ENCODE measurements at regions not wholly inside any gene's neighbourhood (a gene's known extent, or its start where the extent isn't known, plus 50 kb on each side); places are given as distances from the start of the nearest gene placed in this dataset.

- TF ChIP-seq CTCF (IDR thresholded peaks at IDR 0.05; ENCODE audit: low read depth, low read length, missing control alignments), result no peak
- no peak for DNase-seq (ENCODE audit: extremely low read depth, low read depth)
- no peak overlapping the region for H3K4me3 ChIP-seq (replicated peaks; ENCODE audit: low read depth, low read length)
Observed at GRCh38 chr10:9868499-9868898, 1149.2 kb upstream of the CELF2 start.

GRCh38 chr10:9869205-9869604, 1148.5 kb upstream of the CELF2 start:
- no peak for TF ChIP-seq CTCF (IDR thresholded peaks at IDR 0.05; ENCODE audit: low read depth, low read length, missing control alignments)
- DNase-seq (ENCODE audit: extremely low read depth, low read depth), result no peak
- no peak overlapping the region for H3K4me3 ChIP-seq (replicated peaks; ENCODE audit: low read depth, low read length)

DNA sequence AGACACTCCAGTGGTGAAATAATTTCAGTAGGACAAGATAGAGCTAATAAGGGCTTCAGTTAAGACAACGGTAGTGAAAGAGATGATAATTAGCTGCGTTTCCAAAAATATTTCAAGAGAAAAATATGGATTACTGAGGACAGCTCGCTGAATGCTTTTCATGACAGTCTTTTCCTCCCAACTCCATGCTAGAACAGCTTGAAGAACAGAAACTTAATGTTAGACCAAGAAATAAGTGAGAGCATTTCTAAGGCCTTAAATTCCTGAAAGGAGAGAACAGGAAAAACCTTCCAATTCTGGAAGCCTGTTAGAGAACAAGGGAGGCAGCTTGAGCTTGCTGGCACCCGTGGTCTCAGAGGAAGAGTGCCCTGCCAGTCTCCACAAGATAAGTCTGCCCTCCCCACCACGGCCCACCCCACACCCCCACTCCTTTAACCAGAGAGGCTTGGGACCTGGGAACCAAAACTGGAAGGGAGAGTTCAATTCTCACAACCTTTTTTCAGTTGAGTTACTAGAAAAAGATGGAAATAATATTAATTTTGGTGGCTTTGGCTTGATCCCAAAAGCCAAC, 1148.0 kb upstream of the CELF2 start:
- no peak overlapping the region for H3K4me3 ChIP-seq (replicated peaks; ENCODE audit: low read depth, low read length)
- TF ChIP-seq CTCF (IDR thresholded peaks at IDR 0.05; ENCODE audit: low read depth, low read length, missing control alignments), result no peak
- DNase-seq (ENCODE audit: extremely low read depth, low read depth), result no peak

- no peak for DNase-seq (ENCODE audit: extremely low read depth, low read depth)
- TF ChIP-seq CTCF (IDR thresholded peaks at IDR 0.05; ENCODE audit: low read depth, low read length, missing control alignments), result no peak
- H3K4me3 ChIP-seq (replicated peaks; ENCODE audit: low read depth, low read length), result no peak overlapping the region
Observed at GRCh38 chr10:9875353-9875752, 1142.3 kb upstream of the CELF2 start.

DNA sequence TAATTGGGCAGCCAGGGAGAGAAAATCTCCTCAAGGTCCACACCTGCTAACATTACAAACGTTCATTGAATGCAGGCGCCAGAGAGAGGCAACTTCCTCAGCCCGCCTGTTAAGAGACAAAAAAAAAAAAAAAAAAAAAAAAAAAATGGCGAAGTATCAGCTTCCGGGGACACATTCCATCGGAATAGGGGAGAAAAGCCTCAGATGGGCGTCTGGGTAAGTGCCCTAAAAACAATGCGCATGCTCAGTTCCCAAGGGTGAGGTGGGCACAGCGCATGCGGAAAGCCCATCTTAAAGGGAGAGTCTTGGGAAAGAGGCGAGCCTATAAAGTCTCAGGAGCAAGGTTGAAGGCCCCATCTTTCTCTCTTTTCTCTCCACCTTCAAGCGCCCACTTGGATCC, 1139.7 kb upstream of the CELF2 start:
- no peak for DNase-seq (ENCODE audit: extremely low read depth, low read depth)
- no peak for TF ChIP-seq CTCF (IDR thresholded peaks at IDR 0.05; ENCODE audit: low read depth, low read length, missing control alignments)
- no peak overlapping the region for H3K4me3 ChIP-seq (replicated peaks; ENCODE audit: low read depth, low read length)

DNA sequence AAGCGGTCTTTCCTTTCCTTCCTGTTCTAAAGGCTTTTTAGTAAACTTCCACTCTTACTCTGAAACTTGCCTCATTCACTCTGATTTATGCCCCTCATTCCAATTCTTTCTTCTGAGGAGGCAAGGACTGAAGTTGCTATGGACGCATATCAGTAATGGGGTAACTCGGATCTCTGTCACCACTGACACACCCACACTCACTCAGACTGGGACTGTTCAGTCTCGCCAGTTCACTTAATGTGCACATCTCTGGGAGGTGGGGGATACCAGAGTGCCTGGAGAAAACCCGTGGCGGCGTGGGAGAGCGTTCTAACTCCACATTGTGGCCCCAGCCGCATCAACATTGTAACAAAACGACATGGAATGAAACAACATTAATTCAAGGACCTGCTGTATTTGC, 1139.3 kb upstream of the CELF2 start:
- H3K4me3 ChIP-seq (replicated peaks; ENCODE audit: low read depth, low read length), result no peak overlapping the region
- TF ChIP-seq CTCF (IDR thresholded peaks at IDR 0.05; ENCODE audit: low read depth, low read length, missing control alignments), result no peak
- no peak for DNase-seq (ENCODE audit: extremely low read depth, low read depth)

DNA sequence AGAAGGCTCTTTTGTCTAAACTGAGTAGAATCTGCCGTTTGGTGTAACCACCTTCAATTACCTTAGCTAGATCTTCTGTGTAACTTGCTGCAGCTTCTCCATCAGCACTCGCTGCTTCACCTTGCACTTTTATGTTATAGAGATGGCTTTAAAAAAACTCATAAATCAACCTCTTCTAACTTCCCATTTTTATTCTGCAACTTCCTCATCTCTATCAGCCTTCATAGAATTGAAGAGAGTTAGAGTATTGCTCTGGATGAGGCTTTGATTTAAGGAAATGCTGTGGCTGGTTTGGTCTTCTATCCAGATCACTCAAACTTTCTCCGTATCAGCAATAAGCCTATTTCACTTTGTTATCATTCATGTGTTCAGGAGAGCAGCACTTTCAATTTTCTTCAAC, 1131.9 kb upstream of the CELF2 start:
- DNase-seq (ENCODE audit: extremely low read depth, low read depth), result no peak
- no peak for TF ChIP-seq CTCF (IDR thresholded peaks at IDR 0.05; ENCODE audit: low read depth, low read length, missing control alignments)
- no peak overlapping the region for H3K4me3 ChIP-seq (replicated peaks; ENCODE audit: low read depth, low read length)
